PC-9 (cell line): ENCODE measurements at regions not wholly inside any gene's neighbourhood (a gene's known extent, or its start where the extent isn't known, plus 50 kb on each side); places are given as distances from the start of the nearest gene placed in this dataset.
"Not testable (repeated sequence)": the region's sequence is repeated elsewhere in the genome, so short reads cannot be mapped to it uniquely, and the experiment has no call there.

Experiments
- CTCF ChIP-seq: fragments of 200-600 bp; sonication (generic); conservative IDR thresholded peaks from 2 replicates; pipeline ENCODE4 v1.6.1; 2017; ENCODE audit warnings: mixed run types, antibody characterized with exemption, mild to moderate bottlenecking, moderate library complexity
- EZH2 ChIP-seq: fragments of 200-600 bp; sonication (generic); IDR thresholded peaks from 2 replicates; pipeline ENCODE4 v1.8.0; 2017; ENCODE audit warnings: antibody characterized with exemption, low read depth

GRCh38 chr3:81051133-81051532 lies 710.3 kb downstream of the GBE1 start:
- TF ChIP-seq CTCF, EZH2: not testable (repeated sequence)
